ENCODE measurements at regions not wholly inside any gene's neighbourhood (a gene's known extent, or its start where the extent isn't known, plus 50 kb on each side); places are given as distances from the start of the nearest gene placed in this dataset.

DNA sequence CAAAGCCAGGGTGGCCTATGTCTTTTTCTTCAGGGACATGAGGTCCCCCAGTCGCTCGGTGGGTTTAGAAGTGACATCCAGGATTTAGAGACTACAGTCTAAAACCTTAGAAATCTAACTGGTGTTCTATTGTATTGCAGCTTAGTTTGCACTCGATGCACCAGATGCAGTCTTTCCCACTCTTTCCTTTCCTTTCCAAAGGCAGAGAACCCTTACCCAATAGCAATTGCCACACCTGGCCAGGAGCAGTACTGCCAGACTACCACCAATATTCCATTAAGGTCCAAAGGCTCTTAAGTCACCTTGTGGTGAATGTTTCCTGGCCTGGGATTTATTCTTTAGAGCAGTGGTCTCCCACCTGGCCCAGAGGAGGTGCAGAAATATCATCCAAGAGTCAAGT lies 1068.8 kb downstream of the FAM133A start:
- Histone ChIP-seq H3K4me1 (ENCODE audit: control insufficient read depth, insufficient read depth, low read length) (peaks cover 16% of the 10 kb centered on the region), H3K4me3 (ENCODE audit: low read depth, low read length) (no peak overlapping the region), H3K9ac (ENCODE audit: low read depth, low read length) (no peak overlapping the region), H3K36me3 (ENCODE audit: control insufficient read depth, insufficient read depth, low read length) (no peaks in the 10 kb centered on the region), H3K27me3 (ENCODE audit: control insufficient read depth, insufficient read depth, low read length) (no peaks in the 10 kb centered on the region), H3K9me3 (ENCODE audit: control insufficient read depth, insufficient read depth, low read length) (no peaks in the 10 kb centered on the region)

GRCh38 chrX:94743478-94743877 lies 1069.5 kb downstream of the FAM133A start:
- peaks cover 16% of the 10 kb centered on the region for H3K4me1 ChIP-seq (ENCODE audit: control insufficient read depth, insufficient read depth, low read length)
- H3K27me3 ChIP-seq (ENCODE audit: control insufficient read depth, insufficient read depth, low read length): no peaks in the 10 kb centered on the region
- H3K36me3 ChIP-seq (ENCODE audit: control insufficient read depth, insufficient read depth, low read length): no peaks in the 10 kb centered on the region
- H3K4me3 ChIP-seq (ENCODE audit: low read depth, low read length): no peak overlapping the region
- H3K9ac ChIP-seq (ENCODE audit: low read depth, low read length): peak overlapping the region; percentile 17
- no peaks in the 10 kb centered on the region for H3K9me3 ChIP-seq (ENCODE audit: control insufficient read depth, insufficient read depth, low read length)

DNA sequence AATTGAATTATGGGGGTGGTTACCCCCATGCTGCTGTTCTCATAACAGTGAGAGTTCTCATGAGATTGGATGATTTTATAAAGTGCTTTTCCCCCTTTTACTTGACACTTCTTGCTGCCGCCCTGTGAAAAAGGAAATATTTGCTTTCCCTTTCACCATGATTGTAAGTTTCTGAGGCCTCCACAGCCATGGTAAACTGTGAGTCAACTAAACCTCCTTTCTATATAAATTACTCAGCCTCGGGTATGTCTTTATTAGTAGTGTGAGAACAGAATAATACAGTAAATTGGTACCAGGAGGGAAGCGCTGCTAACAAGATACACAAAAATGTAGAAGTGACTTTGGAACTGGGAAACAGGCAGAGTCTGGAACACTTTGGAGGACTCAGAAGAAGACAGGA lies 1070.8 kb downstream of the FAM133A start:
- no peak overlapping the region for H3K4me3 ChIP-seq (ENCODE audit: low read depth, low read length)
- H3K27me3 ChIP-seq (ENCODE audit: control insufficient read depth, insufficient read depth, low read length): no peaks in the 10 kb centered on the region
- H3K4me1 ChIP-seq (ENCODE audit: control insufficient read depth, insufficient read depth, low read length): peaks cover 16% of the 10 kb centered on the region
- H3K9ac ChIP-seq (ENCODE audit: low read depth, low read length): no peak overlapping the region
- no peaks in the 10 kb centered on the region for H3K9me3 ChIP-seq (ENCODE audit: control insufficient read depth, insufficient read depth, low read length)
- no peaks in the 10 kb centered on the region for H3K36me3 ChIP-seq (ENCODE audit: control insufficient read depth, insufficient read depth, low read length)

DNA sequence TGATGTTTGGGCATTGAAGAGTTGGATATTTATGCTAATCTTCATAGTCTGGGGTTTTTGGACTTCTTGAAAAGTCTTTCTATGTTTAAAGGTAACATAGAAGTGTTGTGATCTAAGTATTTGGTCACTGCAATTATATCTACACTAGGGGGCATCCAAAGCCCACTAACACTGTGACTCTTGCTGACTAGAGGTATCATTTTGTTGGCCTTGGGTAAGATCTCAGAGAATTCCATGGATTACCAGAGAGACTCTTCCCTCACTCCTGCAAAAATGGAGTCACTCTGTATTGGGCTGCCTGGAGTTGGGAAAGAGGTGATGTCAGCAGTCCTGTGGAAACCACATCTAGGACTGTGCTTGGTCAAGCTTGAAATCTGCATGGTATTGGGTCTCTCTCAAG lies 1077.6 kb downstream of the FAM133A start:
- Histone ChIP-seq H3K36me3 (ENCODE audit: control insufficient read depth, insufficient read depth, low read length) (no peaks in the 10 kb centered on the region), H3K4me1 (ENCODE audit: control insufficient read depth, insufficient read depth, low read length) (peaks cover 2% of the 10 kb centered on the region), H3K9ac (ENCODE audit: low read depth, low read length) (no peak overlapping the region), H3K4me3 (ENCODE audit: low read depth, low read length) (no peak overlapping the region), H3K9me3 (ENCODE audit: control insufficient read depth, insufficient read depth, low read length) (no peaks in the 10 kb centered on the region), H3K27me3 (ENCODE audit: control insufficient read depth, insufficient read depth, low read length) (no peaks in the 10 kb centered on the region)

- Histone ChIP-seq H3K9me3 (ENCODE audit: control insufficient read depth, insufficient read depth, low read length) (no peaks in the 10 kb centered on the region), H3K27me3 (ENCODE audit: control insufficient read depth, insufficient read depth, low read length) (no peaks in the 10 kb centered on the region), H3K4me3 (ENCODE audit: low read depth, low read length) (no peak overlapping the region), H3K9ac (ENCODE audit: low read depth, low read length) (no peak overlapping the region), H3K36me3 (ENCODE audit: control insufficient read depth, insufficient read depth, low read length) (no peaks in the 10 kb centered on the region), H3K4me1 (ENCODE audit: control insufficient read depth, insufficient read depth, low read length) (peaks cover 4% of the 10 kb centered on the region)
These were observed 1078.6 kb downstream of the FAM133A start for GRCh38 chrX:94752434-94753169.

GRCh38 chrX:94758130-94758529 lies 1084.1 kb downstream of the FAM133A start:
- Histone ChIP-seq H3K9ac (ENCODE audit: low read depth, low read length) (no peak overlapping the region), H3K4me3 (ENCODE audit: low read depth, low read length) (no peak overlapping the region), H3K4me1 (ENCODE audit: control insufficient read depth, insufficient read depth, low read length) (peaks cover 11% of the 10 kb centered on the region), H3K9me3 (ENCODE audit: control insufficient read depth, insufficient read depth, low read length) (no peaks in the 10 kb centered on the region), H3K27me3 (ENCODE audit: control insufficient read depth, insufficient read depth, low read length) (no peaks in the 10 kb centered on the region), H3K36me3 (ENCODE audit: control insufficient read depth, insufficient read depth, low read length) (no peaks in the 10 kb centered on the region)

GRCh38 chrX:94775640-94776039 lies 1101.6 kb downstream of the FAM133A start:
- Histone ChIP-seq H3K4me3 (ENCODE audit: low read depth, low read length) (no peak overlapping the region), H3K4me1 (ENCODE audit: control insufficient read depth, insufficient read depth, low read length) (no peaks in the 10 kb centered on the region), H3K36me3 (ENCODE audit: control insufficient read depth, insufficient read depth, low read length) (no peaks in the 10 kb centered on the region), H3K9ac (ENCODE audit: low read depth, low read length) (no peak overlapping the region), H3K27me3 (ENCODE audit: control insufficient read depth, insufficient read depth, low read length) (no peaks in the 10 kb centered on the region), H3K9me3 (ENCODE audit: control insufficient read depth, insufficient read depth, low read length) (no peaks in the 10 kb centered on the region)

DNA sequence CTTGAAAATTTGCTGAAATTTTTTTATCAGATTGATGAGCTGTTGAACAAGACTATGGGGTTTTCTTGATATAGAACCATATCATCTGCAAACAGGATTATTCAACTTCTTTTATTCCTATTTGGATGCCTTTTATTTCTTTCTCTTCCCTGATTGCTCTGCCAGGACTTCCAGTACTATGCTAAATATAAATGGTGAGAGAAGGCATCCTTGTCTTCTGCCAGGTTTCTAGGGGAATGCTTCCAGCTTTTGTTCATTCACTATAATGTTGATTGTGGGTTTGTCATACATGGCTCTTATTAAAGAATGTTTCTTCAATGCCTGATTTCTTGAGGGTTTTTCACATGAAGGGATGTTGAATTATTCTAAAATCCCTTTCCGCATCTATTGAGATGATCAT lies 1139.5 kb downstream of the FAM133A start:
- no peaks in the 10 kb centered on the region for H3K36me3 ChIP-seq (ENCODE audit: control insufficient read depth, insufficient read depth, low read length)
- peaks cover 12% of the 10 kb centered on the region for H3K4me1 ChIP-seq (ENCODE audit: control insufficient read depth, insufficient read depth, low read length)
- H3K27me3 ChIP-seq (ENCODE audit: control insufficient read depth, insufficient read depth, low read length): no peaks in the 10 kb centered on the region
- H3K9ac ChIP-seq (ENCODE audit: low read depth, low read length): no peak overlapping the region
- H3K9me3 ChIP-seq (ENCODE audit: control insufficient read depth, insufficient read depth, low read length): no peaks in the 10 kb centered on the region
- H3K4me3 ChIP-seq (ENCODE audit: low read depth, low read length): no peak overlapping the region

DNA sequence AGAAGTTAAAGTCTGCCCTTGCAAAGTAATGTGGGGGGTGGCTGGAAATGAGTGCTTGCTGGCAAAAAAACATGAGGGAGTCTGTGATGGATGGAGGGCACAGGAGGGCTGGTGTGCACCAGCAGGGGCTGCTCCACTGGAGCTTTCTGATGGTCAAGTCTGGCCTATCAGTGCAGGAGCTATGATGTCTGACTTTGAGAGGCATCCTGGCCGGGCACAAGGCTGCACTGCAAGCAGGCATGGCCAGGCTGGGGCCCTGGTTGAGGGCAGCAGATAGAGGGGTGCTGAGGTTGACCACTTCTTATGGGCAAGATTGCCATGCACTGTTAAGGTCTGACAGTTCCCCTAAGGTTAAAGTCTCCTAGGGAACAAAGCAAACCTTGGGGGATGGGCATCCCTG lies 1140.2 kb downstream of the FAM133A start:
- H3K27me3 ChIP-seq (ENCODE audit: control insufficient read depth, insufficient read depth, low read length): no peaks in the 10 kb centered on the region
- H3K36me3 ChIP-seq (ENCODE audit: control insufficient read depth, insufficient read depth, low read length): no peaks in the 10 kb centered on the region
- H3K4me1 ChIP-seq (ENCODE audit: control insufficient read depth, insufficient read depth, low read length): peaks cover 12% of the 10 kb centered on the region
- no peak overlapping the region for H3K4me3 ChIP-seq (ENCODE audit: low read depth, low read length)
- H3K9me3 ChIP-seq (ENCODE audit: control insufficient read depth, insufficient read depth, low read length): no peaks in the 10 kb centered on the region
- no peak overlapping the region for H3K9ac ChIP-seq (ENCODE audit: low read depth, low read length)

DNA sequence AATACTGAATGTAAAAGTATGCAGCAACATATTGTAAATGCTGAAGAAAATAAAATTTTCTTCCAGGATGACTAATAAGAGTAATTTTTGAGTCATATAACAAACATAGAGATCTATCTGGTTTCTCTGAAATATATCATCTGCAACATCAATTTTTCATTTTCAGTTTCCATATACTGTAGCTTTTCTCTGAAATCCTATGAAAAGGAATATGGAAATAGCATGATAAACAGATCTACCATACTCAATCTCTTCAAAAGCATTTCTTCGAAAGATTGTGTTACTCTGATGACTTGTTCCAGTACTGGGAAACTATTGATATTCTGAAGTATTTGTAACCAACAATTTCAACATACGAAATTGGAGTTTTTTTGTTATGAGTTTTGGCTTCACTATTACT lies 1156.7 kb downstream of the FAM133A start:
- H3K9me3 ChIP-seq (ENCODE audit: control insufficient read depth, insufficient read depth, low read length): no peaks in the 10 kb centered on the region
- H3K36me3 ChIP-seq (ENCODE audit: control insufficient read depth, insufficient read depth, low read length): no peaks in the 10 kb centered on the region
- H3K4me1 ChIP-seq (ENCODE audit: control insufficient read depth, insufficient read depth, low read length): no peaks in the 10 kb centered on the region
- H3K4me3 ChIP-seq (ENCODE audit: low read depth, low read length): no peak overlapping the region
- H3K27me3 ChIP-seq (ENCODE audit: control insufficient read depth, insufficient read depth, low read length): no peaks in the 10 kb centered on the region
- H3K9ac ChIP-seq (ENCODE audit: low read depth, low read length): no peak overlapping the region

- no peak overlapping the region for H3K9ac ChIP-seq (ENCODE audit: low read depth, low read length)
- H3K4me1 ChIP-seq (ENCODE audit: control insufficient read depth, insufficient read depth, low read length): no peaks in the 10 kb centered on the region
- no peaks in the 10 kb centered on the region for H3K36me3 ChIP-seq (ENCODE audit: control insufficient read depth, insufficient read depth, low read length)
- no peaks in the 10 kb centered on the region for H3K27me3 ChIP-seq (ENCODE audit: control insufficient read depth, insufficient read depth, low read length)
- H3K4me3 ChIP-seq (ENCODE audit: low read depth, low read length): no peak overlapping the region
- H3K9me3 ChIP-seq (ENCODE audit: control insufficient read depth, insufficient read depth, low read length): no peaks in the 10 kb centered on the region
These were observed 1157.4 kb downstream of the FAM133A start for GRCh38 chrX:94831364-94831763.

- Histone ChIP-seq H3K27me3 (ENCODE audit: control insufficient read depth, insufficient read depth, low read length) (no peaks in the 10 kb centered on the region), H3K4me3 (ENCODE audit: low read depth, low read length) (no peak overlapping the region), H3K36me3 (ENCODE audit: control insufficient read depth, insufficient read depth, low read length) (no peaks in the 10 kb centered on the region), H3K4me1 (ENCODE audit: control insufficient read depth, insufficient read depth, low read length) (no peaks in the 10 kb centered on the region), H3K9ac (ENCODE audit: low read depth, low read length) (no peak overlapping the region), H3K9me3 (ENCODE audit: control insufficient read depth, insufficient read depth, low read length) (no peaks in the 10 kb centered on the region)
These were observed 1160.2 kb downstream of the FAM133A start for GRCh38 chrX:94834226-94834625.
